Body of pancreas (tissue), 4 donors: ENCODE measurements at regions not wholly inside any gene's neighbourhood (a gene's known extent, or its start where the extent isn't known, plus 50 kb on each side); places are given as distances from the start of the nearest gene placed in this dataset.

Source experiments
- POLR2A ChIP-seq, 3 donors: fragments of 450-650 bp; IDR thresholded peaks; one replicate each; pipeline ENCODE4 v1.6.1; 2016; ENCODE audit warnings: antibody characterized with exemption in 3 of 3, mild to moderate bottlenecking in 2 of 3
- TF ChIP-seq, protein P1 (sequence below), 7 experiments: fragments of 450-650 bp in 4 of 7; fragments of 200-600 bp in 3 of 7; sonication (generic) in 3 of 7; IDR thresholded peaks; one replicate each; pipeline ENCODE4 v1.5.1; 2016 to 2019; ENCODE audit warnings: antibody characterized with exemption in 7 of 7

DNA sequence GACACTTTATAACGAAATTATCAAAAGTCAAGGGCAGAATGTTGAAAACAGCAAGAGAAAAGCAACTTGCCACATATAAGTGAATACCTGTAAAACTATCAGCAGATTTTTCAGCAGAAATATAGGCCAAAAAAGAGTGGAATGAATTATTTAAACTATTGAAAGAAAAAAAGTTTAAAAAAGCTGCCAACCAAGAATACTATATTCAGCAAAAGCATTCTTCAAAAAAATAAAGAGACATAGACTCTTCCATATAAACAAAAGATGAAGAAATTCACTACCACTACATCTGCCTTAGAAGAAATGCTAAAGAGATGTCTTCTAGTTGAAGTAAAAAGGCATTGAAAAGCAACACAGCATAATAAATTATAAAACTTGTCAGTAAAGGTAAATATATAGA lies 80.6 kb upstream of the CPNE8 start:
- TF ChIP-seq, protein P1, sequence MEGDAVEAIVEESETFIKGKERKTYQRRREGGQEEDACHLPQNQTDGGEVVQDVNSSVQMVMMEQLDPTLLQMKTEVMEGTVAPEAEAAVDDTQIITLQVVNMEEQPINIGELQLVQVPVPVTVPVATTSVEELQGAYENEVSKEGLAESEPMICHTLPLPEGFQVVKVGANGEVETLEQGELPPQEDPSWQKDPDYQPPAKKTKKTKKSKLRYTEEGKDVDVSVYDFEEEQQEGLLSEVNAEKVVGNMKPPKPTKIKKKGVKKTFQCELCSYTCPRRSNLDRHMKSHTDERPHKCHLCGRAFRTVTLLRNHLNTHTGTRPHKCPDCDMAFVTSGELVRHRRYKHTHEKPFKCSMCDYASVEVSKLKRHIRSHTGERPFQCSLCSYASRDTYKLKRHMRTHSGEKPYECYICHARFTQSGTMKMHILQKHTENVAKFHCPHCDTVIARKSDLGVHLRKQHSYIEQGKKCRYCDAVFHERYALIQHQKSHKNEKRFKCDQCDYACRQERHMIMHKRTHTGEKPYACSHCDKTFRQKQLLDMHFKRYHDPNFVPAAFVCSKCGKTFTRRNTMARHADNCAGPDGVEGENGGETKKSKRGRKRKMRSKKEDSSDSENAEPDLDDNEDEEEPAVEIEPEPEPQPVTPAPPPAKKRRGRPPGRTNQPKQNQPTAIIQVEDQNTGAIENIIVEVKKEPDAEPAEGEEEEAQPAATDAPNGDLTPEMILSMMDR (IDR thresholded peaks at IDR 0.05): no peak
- no peak for TF ChIP-seq POLR2A (IDR thresholded peaks at IDR 0.05)
